Prostate gland (tissue), 2 donors: ENCODE measurements at regions not wholly inside any gene's neighbourhood (a gene's known extent, or its start where the extent isn't known, plus 50 kb on each side); places are given as distances from the start of the nearest gene placed in this dataset.

Source experiments
- DNase-seq: peaks from one replicate; pipeline ENCODE4 v3.0.0-alpha.2; 2019; ENCODE audit warnings: low spot score
- H3K27ac ChIP-seq, 2 donors: fragments of 200-600 bp; sonication (generic); 2 replicates each; pipeline ENCODE4 v1.5.1; 2017 to 2019
- H3K27me3 ChIP-seq: fragments of 200-600 bp; sonication (generic); replicated peaks from 2 replicates; pipeline ENCODE4 v1.5.1; 2019; ENCODE audit not compliant: insufficient read depth
- H3K36me3 ChIP-seq, 2 donors: fragments of 200-600 bp; sonication (generic); 1 replicate in 1 of 2; 2 replicates in 1 of 2; pipeline versions ENCODE4 v1.5.1 to v1.8.1; 2017 to 2019
- H3K4me1 ChIP-seq: fragments of 200-600 bp; sonication (generic); replicated peaks from 2 replicates; pipeline ENCODE4 v1.5.1; 2019
- H3K4me3 ChIP-seq, 2 donors: fragments of 200-600 bp; sonication (generic); 2 replicates each; pipeline ENCODE4 v1.5.1; 2017 to 2019
- H3K9me3 ChIP-seq: fragments of 200-600 bp; sonication (generic); 2 replicates; pipeline ENCODE4 v1.5.1; 2017
- POLR2A ChIP-seq: fragments of 450-650 bp; IDR thresholded peaks from one replicate; pipeline ENCODE4 v1.6.1; 2016; ENCODE audit warnings: antibody characterized with exemption, mild to moderate bottlenecking
- POLR2AphosphoS5 ChIP-seq: sonication (generic); formaldehyde crosslinking; IDR thresholded peaks from one replicate; pipeline ENCODE4 v1.6.1; 2017; ENCODE audit warnings: antibody characterized with exemption
- WGBS: methylation state at CpG from one replicate; pipeline ENCODE4 v1.1.5; 2018; 5-methylcytosine and 5-hydroxymethylcytosine counted together
- intact Hi-C: fragments of 100-400 bp; cut with DNase I; formaldehyde crosslinking; loops from one replicate; pipeline ENCODE4 v1.14.2; 2022
- TF ChIP-seq, protein P1 (sequence below), 4 experiments: fragments of 200-600 bp in 2 of 4; fragments of 450-650 bp in 2 of 4; sonication (generic) in 2 of 4; IDR thresholded peaks; 1 replicate in 3 of 4; 2 replicates in 1 of 4; pipeline ENCODE4 v1.5.1; 2016 to 2019; ENCODE audit warnings: antibody characterized with exemption in 4 of 4, mild to moderate bottlenecking in 2 of 4, moderate library complexity in 2 of 4

DNA sequence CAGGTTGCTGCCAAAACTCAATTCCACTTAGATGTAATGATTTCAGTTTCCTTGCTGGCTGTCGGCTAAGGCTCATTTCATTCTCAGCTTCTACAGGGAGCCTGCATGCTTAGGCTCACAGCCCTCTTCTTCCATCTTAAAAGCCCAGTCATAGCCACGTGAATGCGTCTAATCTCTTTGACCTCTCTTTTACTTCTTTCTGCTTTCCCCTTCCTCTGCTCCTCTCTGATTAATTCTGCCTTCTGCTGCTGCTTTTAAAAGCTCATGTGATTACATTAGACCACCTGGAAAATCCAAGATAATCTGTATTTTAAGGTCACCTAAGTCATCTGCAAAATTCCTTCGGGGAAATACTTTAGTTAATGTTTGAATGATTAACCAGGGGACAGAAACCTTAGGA, 812.8 kb upstream of the BRINP3 start:
- WGBS, result 37% methylated on average over 4 of the region's 4 CpGs
- H3K4me1 ChIP-seq, result no peaks in the 10 kb centered on the region
- intact Hi-C loops, result no loop called here
- no peaks in the 10 kb centered on the region for H3K9me3 ChIP-seq
- DNase-seq, result no peak
- H3K36me3 ChIP-seq, result no peaks in the 10 kb centered on the region
- TF ChIP-seq POLR2A (no peak), POLR2AphosphoS5 (no peak)
- TF ChIP-seq, protein P1, sequence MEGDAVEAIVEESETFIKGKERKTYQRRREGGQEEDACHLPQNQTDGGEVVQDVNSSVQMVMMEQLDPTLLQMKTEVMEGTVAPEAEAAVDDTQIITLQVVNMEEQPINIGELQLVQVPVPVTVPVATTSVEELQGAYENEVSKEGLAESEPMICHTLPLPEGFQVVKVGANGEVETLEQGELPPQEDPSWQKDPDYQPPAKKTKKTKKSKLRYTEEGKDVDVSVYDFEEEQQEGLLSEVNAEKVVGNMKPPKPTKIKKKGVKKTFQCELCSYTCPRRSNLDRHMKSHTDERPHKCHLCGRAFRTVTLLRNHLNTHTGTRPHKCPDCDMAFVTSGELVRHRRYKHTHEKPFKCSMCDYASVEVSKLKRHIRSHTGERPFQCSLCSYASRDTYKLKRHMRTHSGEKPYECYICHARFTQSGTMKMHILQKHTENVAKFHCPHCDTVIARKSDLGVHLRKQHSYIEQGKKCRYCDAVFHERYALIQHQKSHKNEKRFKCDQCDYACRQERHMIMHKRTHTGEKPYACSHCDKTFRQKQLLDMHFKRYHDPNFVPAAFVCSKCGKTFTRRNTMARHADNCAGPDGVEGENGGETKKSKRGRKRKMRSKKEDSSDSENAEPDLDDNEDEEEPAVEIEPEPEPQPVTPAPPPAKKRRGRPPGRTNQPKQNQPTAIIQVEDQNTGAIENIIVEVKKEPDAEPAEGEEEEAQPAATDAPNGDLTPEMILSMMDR (IDR thresholded peaks at IDR 0.05), result no peak
- H3K4me3 ChIP-seq, result no peak overlapping the region
- no peak overlapping the region for H3K27ac ChIP-seq
- no peaks in the 10 kb centered on the region for H3K27me3 ChIP-seq

DNA sequence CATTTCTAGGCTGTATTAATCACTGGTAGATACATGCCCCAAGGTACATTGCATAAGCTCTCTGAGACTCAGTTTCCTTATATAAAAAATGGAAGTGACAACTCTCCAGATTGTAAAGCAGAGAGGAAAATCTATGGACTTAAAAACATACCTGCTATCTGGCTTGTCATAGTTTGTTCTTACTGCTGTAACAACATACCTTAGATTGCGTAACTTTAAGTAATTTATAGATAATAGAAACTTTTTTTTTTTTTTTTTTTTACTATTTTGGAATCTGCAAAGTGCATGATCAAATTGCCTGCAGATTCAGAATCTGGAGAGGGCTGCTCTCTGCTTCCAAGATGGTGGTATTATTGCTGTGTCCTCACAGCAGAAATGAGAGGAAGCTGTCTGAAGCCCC, 827.7 kb upstream of the BRINP3 start:
- H3K36me3 ChIP-seq, result no peaks in the 10 kb centered on the region
- no peak for DNase-seq
- intact Hi-C loops, result no loop called here
- H3K4me1 ChIP-seq, result no peaks in the 10 kb centered on the region
- TF ChIP-seq, protein P1 (IDR thresholded peaks at IDR 0.05), result no peak
- TF ChIP-seq POLR2AphosphoS5 (no peak), POLR2A (no peak)
- 84% methylated on average over 1 of the region's 1 CpG for WGBS
- no peak overlapping the region for H3K27ac ChIP-seq
- H3K9me3 ChIP-seq, result no peaks in the 10 kb centered on the region
- H3K4me3 ChIP-seq, result no peak overlapping the region
- H3K27me3 ChIP-seq, result no peaks in the 10 kb centered on the region

DNA sequence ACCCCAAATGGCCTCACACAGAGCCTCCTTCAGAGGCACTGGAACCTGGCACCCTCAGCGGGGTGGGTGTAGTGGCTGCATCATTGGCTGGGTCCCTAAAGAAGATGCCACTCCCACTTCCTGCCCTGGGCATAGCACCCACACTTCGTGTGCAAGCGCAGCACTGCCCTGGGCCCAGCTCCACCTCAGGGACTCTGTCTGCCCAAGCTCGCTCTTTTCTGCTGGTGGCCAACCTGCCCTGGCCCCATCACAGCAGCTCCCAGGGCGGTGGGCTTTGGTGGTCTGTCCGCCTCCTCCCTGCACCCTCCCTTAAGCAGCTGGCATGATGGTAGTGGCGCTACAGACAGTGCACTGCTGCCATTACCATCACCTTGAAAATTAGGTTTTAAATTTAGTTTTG, 829.3 kb upstream of the BRINP3 start:
- no peaks in the 10 kb centered on the region for H3K4me1 ChIP-seq
- no peak for DNase-seq
- no peaks in the 10 kb centered on the region for H3K9me3 ChIP-seq
- H3K27me3 ChIP-seq, result no peaks in the 10 kb centered on the region
- 91% methylated on average over 7 of the region's 7 CpGs for WGBS
- no peak overlapping the region for H3K27ac ChIP-seq
- intact Hi-C loops, result no loop called here
- TF ChIP-seq POLR2AphosphoS5 (no peak), POLR2A (no peak)
- TF ChIP-seq, protein P1 (IDR thresholded peaks at IDR 0.05), result no peak
- no peaks in the 10 kb centered on the region for H3K36me3 ChIP-seq
- H3K4me3 ChIP-seq, result no peak overlapping the region

DNA sequence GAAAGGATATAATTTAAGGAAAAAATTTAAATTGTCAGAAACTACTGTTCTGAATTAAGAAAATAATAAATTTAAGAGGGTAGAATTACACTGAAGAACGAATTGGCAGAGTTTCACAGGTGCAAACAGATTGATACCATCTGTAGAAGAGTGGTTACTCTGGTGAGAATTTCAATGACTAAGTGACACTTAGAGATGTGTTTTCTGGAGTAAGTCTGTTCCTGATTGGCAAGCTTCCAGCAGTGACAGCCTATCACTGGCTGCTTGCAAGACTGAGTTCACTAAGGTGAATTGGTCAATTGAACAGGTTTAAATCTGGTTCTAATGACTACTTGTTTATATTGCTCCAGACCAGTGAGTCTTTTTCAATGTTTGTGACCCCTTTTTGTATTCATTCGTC, 838.2 kb upstream of the RGS18 start:
- WGBS, result 54% methylated on average over 2 of the region's 2 CpGs
- Histone ChIP-seq H3K9me3 (no peaks in the 10 kb centered on the region), H3K36me3 (no peaks in the 10 kb centered on the region), H3K27me3 (no peaks in the 10 kb centered on the region), H3K4me1 (no peaks in the 10 kb centered on the region), H3K4me3 (no peak overlapping the region), H3K27ac (no peak overlapping the region)
- intact Hi-C loops, result no loop called here
- DNase-seq, result no peak
- TF ChIP-seq, protein P1 (IDR thresholded peaks at IDR 0.05), result no peak
- TF ChIP-seq POLR2A (no peak), POLR2AphosphoS5 (no peak)

DNA sequence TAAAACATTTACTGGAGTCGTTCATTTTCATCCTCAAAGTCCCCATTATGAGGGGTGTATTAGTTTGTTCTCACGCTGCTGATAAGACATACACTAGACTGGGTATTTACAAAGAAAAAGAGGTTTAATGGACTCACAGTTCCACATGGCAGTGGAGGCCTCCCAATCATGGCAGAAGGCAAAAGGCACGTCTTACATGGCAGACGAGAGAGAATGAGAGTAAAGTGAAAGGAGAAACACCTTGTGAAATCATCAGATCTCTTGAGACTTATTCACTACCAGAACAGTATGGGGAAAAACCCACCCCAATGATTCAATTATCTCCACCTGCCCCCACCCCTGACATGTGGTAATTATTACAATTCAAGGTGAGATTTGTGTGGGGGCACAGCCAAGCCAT, 830.4 kb upstream of the RGS18 start:
- Histone ChIP-seq H3K9me3 (no peaks in the 10 kb centered on the region), H3K4me1 (no peaks in the 10 kb centered on the region), H3K27ac (no peak overlapping the region), H3K27me3 (no peaks in the 10 kb centered on the region), H3K36me3 (no peaks in the 10 kb centered on the region), H3K4me3 (no peak overlapping the region)
- WGBS, result 83% methylated on average over 4 of the region's 4 CpGs
- intact Hi-C loops, result no loop called here
- TF ChIP-seq, protein P1 (IDR thresholded peaks at IDR 0.05), result no peak
- no peak for TF ChIP-seq POLR2A
- no peak for TF ChIP-seq POLR2AphosphoS5
- no peak for DNase-seq
